SK-N-SH (cell line): ENCODE measurements at regions not wholly inside any gene's neighbourhood (a gene's known extent, or its start where the extent isn't known, plus 50 kb on each side); places are given as distances from the start of the nearest gene placed in this dataset.

Experiments used
- CTCF ChIA-PET: fragments of 300-600, 350-600 bp; formaldehyde crosslinking; extraction: SDS; loops from one replicate; lab custom pipeline; 2021; lab: Yijun Ruan, JAX
- POLR2A ChIA-PET: fragments of 350-600 bp; sonication (Branson Sonifier 250); formaldehyde crosslinking; extraction: SDS; loops from one replicate; lab custom pipeline; 2020; ENCODE audit warnings: antibody characterized with exemption, inconsistent platforms; lab: Yijun Ruan, JAX
- DNase-seq: peaks from one replicate; pipeline ENCODE4 v3.0.0; 2012
- H2AFZ ChIP-seq: fragments of 200-600 bp; sonication (generic); 2 replicates; pipeline ENCODE4 v1.8.1; 2016; ENCODE audit warnings: antibody characterized with exemption, mild to moderate bottlenecking, low read depth
- H3F3A ChIP-seq: fragments of 200-600 bp; sonication (generic); replicated peaks from 2 replicates; pipeline ENCODE3; 2016; ENCODE audit warnings: antibody characterized with exemption, mild to moderate bottlenecking; ENCODE audit not compliant: insufficient read depth
- H3K27ac ChIP-seq, 2 experiments: fragments of 200-500 bp in 1 of 2; fragments of 200-600 bp in 1 of 2; sonication (Bioruptor generic) in 1 of 2; sonication (generic), shearing (Covaris generic) in 1 of 2; 2 replicates each; pipeline versions ENCODE4 v1.5.1 to v1.6.1; 2014 to 2016; ENCODE audit warnings: low read depth in 2 of 2, inconsistent platforms in 1 of 2, low read length in 1 of 2, mild to moderate bottlenecking in 1 of 2, mixed read lengths in 1 of 2
- H3K27me3 ChIP-seq: fragments of 200-600 bp; sonication (generic), shearing (Covaris generic); 2 replicates; pipeline ENCODE4 v1.6.1; 2016; ENCODE audit warnings: mixed run types; ENCODE audit not compliant: insufficient read depth
- H3K36me3 ChIP-seq, 2 experiments: fragments of 200-500 bp in 1 of 2; fragments of 200-600 bp in 1 of 2; sonication (Bioruptor generic) in 1 of 2; sonication (generic) in 1 of 2; replicated peaks in 1 of 2; 2 replicates each; pipeline versions ENCODE3 to v1.5.1; 2014 to 2016; ENCODE audit warnings: low read length in 1 of 2, mild to moderate bottlenecking in 1 of 2; ENCODE audit not compliant: insufficient read depth in 2 of 2, control insufficient read depth in 1 of 2
- H3K4me1 ChIP-seq, 2 experiments: fragments of 200-500 bp in 1 of 2; fragments of 200-600 bp in 1 of 2; sonication (Bioruptor generic) in 1 of 2; sonication (generic), shearing (Covaris generic) in 1 of 2; 2 replicates each; pipeline versions ENCODE4 v1.5.1 to v1.6.1; 2014 to 2016; ENCODE audit warnings: low read depth in 1 of 2, low read length in 1 of 2, mixed run types in 1 of 2; ENCODE audit not compliant: insufficient read depth in 2 of 2, control insufficient read depth in 1 of 2
- H3K4me2 ChIP-seq: fragments of 200-600 bp; sonication (generic), shearing (Covaris generic); 2 replicates; pipeline ENCODE4 v1.6.1; 2017; ENCODE audit warnings: mixed run types
- H3K4me3 ChIP-seq, 2 experiments: fragments of 200-500 bp in 1 of 2; fragments of 200-600 bp in 1 of 2; sonication (Bioruptor generic) in 1 of 2; sonication (generic), shearing (Covaris generic) in 1 of 2; 2 replicates each; pipeline versions ENCODE4 v1.5.1 to v1.8.1; 2014 to 2016; ENCODE audit warnings: low read depth in 2 of 2, inconsistent platforms in 1 of 2, low read length in 1 of 2, mild to moderate bottlenecking in 1 of 2, mixed read lengths in 1 of 2, moderate library complexity in 1 of 2
- H3K79me2 ChIP-seq: fragments of 200-600 bp; sonication (generic); 2 replicates; pipeline ENCODE4 v1.8.1; 2017; ENCODE audit warnings: mild to moderate bottlenecking; ENCODE audit not compliant: insufficient read depth
- H3K9ac ChIP-seq: fragments of 200-600 bp; sonication (generic); 2 replicates; pipeline ENCODE4 v1.6.1; 2017; ENCODE audit warnings: mixed run types
- H3K9me2 ChIP-seq: fragments of 200-600 bp; sonication (generic); 2 replicates; pipeline ENCODE4 v1.6.1; 2017; ENCODE audit warnings: mixed run types
- H3K9me3 ChIP-seq: fragments of 200-600 bp; sonication (generic); 2 replicates; pipeline ENCODE4 v1.6.1; 2017; ENCODE audit warnings: mixed run types, mild to moderate bottlenecking, moderate library complexity
- H4K20me1 ChIP-seq: fragments of 200-600 bp; sonication (generic); 2 replicates; pipeline ENCODE4 v1.6.1; 2017; ENCODE audit warnings: mild to moderate bottlenecking, mixed run types; ENCODE audit not compliant: insufficient read depth
- CHD2 ChIP-seq: fragments of 150-350 bp; IDR thresholded peaks from 2 replicates; pipeline ENCODE4 v1.6.1; 2018; ENCODE audit warnings: low read length; ENCODE audit not compliant: partially characterized antibody
- ELF1 ChIP-seq: IDR thresholded peaks from 2 replicates; pipeline ENCODE4 v1.4.0; 2012
- EZH2phosphoT487 ChIP-seq: fragments of 200-600 bp; sonication (generic); IDR thresholded peaks from 2 replicates; pipeline ENCODE4 v1.6.1; 2017; ENCODE audit warnings: low read depth, mixed run types, mild to moderate bottlenecking, antibody characterized with exemption, moderate library complexity, borderline replicate concordance
- FOSL2 ChIP-seq: IDR thresholded peaks from 2 replicates; pipeline ENCODE4 v1.4.0; 2012; ENCODE audit warnings: low read depth, mild to moderate bottlenecking, moderate library complexity, borderline replicate concordance
- GABPA ChIP-seq: IDR thresholded peaks from 2 replicates; pipeline ENCODE4 v1.4.0; 2012; ENCODE audit warnings: low read depth, mild to moderate bottlenecking
- JUND ChIP-seq: IDR thresholded peaks from 2 replicates; pipeline ENCODE4 v1.4.0; 2012
- MEF2A ChIP-seq: IDR thresholded peaks from 2 replicates; pipeline ENCODE4 v1.4.0; 2012; ENCODE audit warnings: low read depth, borderline replicate concordance
- MXI1 ChIP-seq: IDR thresholded peaks from 2 replicates; pipeline ENCODE4 v1.6.1; 2012; ENCODE audit warnings: mild to moderate bottlenecking, low read depth, low read length, improper control_type of control experiment
- NFIC ChIP-seq: IDR thresholded peaks from 2 replicates; pipeline ENCODE4 v1.4.0; 2012; ENCODE audit warnings: borderline replicate concordance
- NRF1 ChIP-seq: IDR thresholded peaks from 2 replicates; pipeline ENCODE4 v1.6.1; 2012; ENCODE audit warnings: low read depth, mild to moderate bottlenecking, low read length
- POLR2AphosphoS5 ChIP-seq: IDR thresholded peaks from 2 replicates; pipeline ENCODE4 v1.6.1; 2012; ENCODE audit warnings: low read depth, low read length
- RFX5 ChIP-seq: IDR thresholded peaks from 2 replicates; pipeline ENCODE4 v1.6.1; 2012; ENCODE audit warnings: mild to moderate bottlenecking, improper control_type of control experiment, low read length
- SIN3A ChIP-seq: IDR thresholded peaks from 2 replicates; pipeline ENCODE4 v1.6.1; 2012; ENCODE audit warnings: low read depth, mild to moderate bottlenecking, low read length, moderate library complexity, borderline replicate concordance
- SMC3 ChIP-seq: IDR thresholded peaks from 2 replicates; pipeline ENCODE4 v1.6.1; 2012; ENCODE audit warnings: low read depth, low read length, improper control_type of control experiment
- TCF12 ChIP-seq: IDR thresholded peaks from 2 replicates; pipeline ENCODE4 v1.4.0; 2012
- YY1 ChIP-seq: IDR thresholded peaks from 2 replicates; pipeline ENCODE4 v1.4.0; 2012; ENCODE audit warnings: low read depth, mild to moderate bottlenecking
- WGBS: methylation state at CpG from one replicate; pipeline ENCODE4 v1.1.6; 2017; ENCODE audit warnings: low lambda C conversion rate; 5-methylcytosine and 5-hydroxymethylcytosine counted together
- TF ChIP-seq, protein P1 (sequence below): IDR thresholded peaks from 2 replicates; pipeline ENCODE4; 2012
- TF ChIP-seq, protein P2 (sequence below): IDR thresholded peaks from 2 replicates; pipeline ENCODE4 v1.4.0; 2012; ENCODE audit warnings: low read depth
- TF ChIP-seq, protein P3 (sequence below): IDR thresholded peaks from 2 replicates; pipeline ENCODE4 v1.4.0; 2012; ENCODE audit warnings: low read depth, borderline replicate concordance
- TF ChIP-seq, protein P4 (sequence below): fragments of 150-350 bp; IDR thresholded peaks from 2 replicates; pipeline ENCODE4 v1.6.1; 2017; ENCODE audit warnings: antibody characterized with exemption, low read length, low read depth, borderline replicate concordance
- TF ChIP-seq, protein P5 (sequence below): IDR thresholded peaks from 2 replicates; pipeline ENCODE4 v1.6.1; 2012; ENCODE audit warnings: mild to moderate bottlenecking, low read depth, low read length, moderate library complexity

DNA sequence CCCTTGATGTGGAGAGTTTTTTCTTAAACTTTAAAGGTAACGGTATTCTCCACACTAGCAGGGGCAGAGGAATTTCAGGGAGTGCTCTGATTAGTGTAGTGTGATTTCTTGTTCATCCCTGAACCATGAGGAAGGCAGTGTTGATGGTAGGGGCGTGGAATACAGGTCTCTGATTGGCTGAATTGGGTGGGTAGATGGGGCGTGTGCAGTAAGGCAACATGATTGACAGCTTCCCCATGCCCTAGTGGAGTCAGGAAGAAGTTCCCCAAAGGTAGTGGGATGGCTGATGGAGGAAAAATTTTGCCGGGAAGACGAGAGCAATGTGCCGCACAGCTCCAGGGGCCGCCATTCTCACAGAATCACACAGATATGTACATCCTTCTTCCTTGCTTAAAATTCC is 97.4 kb upstream of the SALL4 start:
- Histone ChIP-seq H3K27me3 (no peaks in the 10 kb centered on the region), H4K20me1 (no peaks in the 10 kb centered on the region), H2AFZ (no peak overlapping the region), H3K9me2 (no peaks in the 10 kb centered on the region), H3K4me3 (no peak overlapping the region), H3K4me1 (no peaks in the 10 kb centered on the region), H3K27ac (no peak overlapping the region), H3K9ac (no peak overlapping the region), H3F3A (no peaks in the 10 kb centered on the region), H3K4me2 (no peak overlapping the region), H3K79me2 (no peaks in the 10 kb centered on the region), H3K9me3 (no peaks in the 10 kb centered on the region), H3K36me3 (no peaks in the 10 kb centered on the region)
- CTCF ChIA-PET, result no interaction called here
- 94% methylated on average over 7 of the region's 7 CpGs for WGBS
- no peak for TF ChIP-seq YY1
- no peak for TF ChIP-seq MXI1
- TF ChIP-seq, protein P1, sequence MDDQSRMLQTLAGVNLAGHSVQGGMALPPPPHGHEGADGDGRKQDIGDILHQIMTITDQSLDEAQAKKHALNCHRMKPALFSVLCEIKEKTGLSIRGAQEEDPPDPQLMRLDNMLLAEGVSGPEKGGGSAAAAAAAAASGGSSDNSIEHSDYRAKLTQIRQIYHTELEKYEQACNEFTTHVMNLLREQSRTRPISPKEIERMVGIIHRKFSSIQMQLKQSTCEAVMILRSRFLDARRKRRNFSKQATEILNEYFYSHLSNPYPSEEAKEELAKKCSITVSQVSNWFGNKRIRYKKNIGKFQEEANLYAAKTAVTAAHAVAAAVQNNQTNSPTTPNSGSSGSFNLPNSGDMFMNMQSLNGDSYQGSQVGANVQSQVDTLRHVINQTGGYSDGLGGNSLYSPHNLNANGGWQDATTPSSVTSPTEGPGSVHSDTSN, result no peak
- no peak for TF ChIP-seq RFX5
- TF ChIP-seq POLR2AphosphoS5, result no peak
- no peak for TF ChIP-seq JUND
- TF ChIP-seq NRF1, result no peak
- no peak for TF ChIP-seq GABPA
- no peak for TF ChIP-seq NFIC
- TF ChIP-seq, protein P2, sequence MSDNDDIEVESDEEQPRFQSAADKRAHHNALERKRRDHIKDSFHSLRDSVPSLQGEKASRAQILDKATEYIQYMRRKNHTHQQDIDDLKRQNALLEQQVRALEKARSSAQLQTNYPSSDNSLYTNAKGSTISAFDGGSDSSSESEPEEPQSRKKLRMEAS, result no peak
- POLR2A ChIA-PET, result no interaction called here
- no peak for DNase-seq

DNA sequence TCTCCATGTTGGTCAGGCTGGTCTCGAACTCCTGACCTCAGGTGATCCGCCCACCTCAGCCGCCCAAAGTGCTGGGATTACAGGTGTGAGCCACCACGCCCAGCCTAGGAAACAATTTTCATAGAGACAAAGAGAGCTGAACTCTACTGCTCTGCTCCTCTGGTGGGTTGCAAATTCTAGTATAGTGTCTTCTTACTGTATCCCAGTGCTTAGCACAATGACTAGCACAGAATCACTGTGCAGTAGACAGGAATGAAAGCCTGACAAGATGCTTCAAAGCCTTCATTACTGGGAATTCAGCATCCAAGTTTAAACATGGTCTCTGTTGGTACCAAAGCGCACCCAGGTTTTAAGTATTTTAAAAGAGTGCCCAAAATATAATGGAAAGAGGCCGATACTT is 96.5 kb upstream of the SALL4 start:
- ChIA-PET CTCF (no interaction called here), POLR2A (no interaction called here)
- Histone ChIP-seq H3K27ac (no peak overlapping the region), H2AFZ (no peak overlapping the region), H3K9me2 (no peaks in the 10 kb centered on the region), H3K9me3 (no peaks in the 10 kb centered on the region), H3K4me1 (no peaks in the 10 kb centered on the region), H3K27me3 (no peaks in the 10 kb centered on the region), H3K36me3 (no peaks in the 10 kb centered on the region), H4K20me1 (no peaks in the 10 kb centered on the region), H3K4me2 (no peak overlapping the region), H3K4me3 (no peak overlapping the region), H3K79me2 (no peaks in the 10 kb centered on the region), H3F3A (no peaks in the 10 kb centered on the region), H3K9ac (no peak overlapping the region)
- TF ChIP-seq SMC3, result no peak
- no peak for TF ChIP-seq ELF1
- no peak for TF ChIP-seq POLR2AphosphoS5
- TF ChIP-seq MEF2A, result no peak
- TF ChIP-seq NRF1, result no peak
- TF ChIP-seq NFIC, result no peak
- TF ChIP-seq, protein P3, sequence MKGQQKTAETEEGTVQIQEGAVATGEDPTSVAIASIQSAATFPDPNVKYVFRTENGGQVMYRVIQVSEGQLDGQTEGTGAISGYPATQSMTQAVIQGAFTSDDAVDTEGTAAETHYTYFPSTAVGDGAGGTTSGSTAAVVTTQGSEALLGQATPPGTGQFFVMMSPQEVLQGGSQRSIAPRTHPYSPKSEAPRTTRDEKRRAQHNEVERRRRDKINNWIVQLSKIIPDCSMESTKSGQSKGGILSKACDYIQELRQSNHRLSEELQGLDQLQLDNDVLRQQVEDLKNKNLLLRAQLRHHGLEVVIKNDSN, result no peak
- no peak for TF ChIP-seq EZH2phosphoT487
- no peak for TF ChIP-seq FOSL2
- TF ChIP-seq CHD2, result no peak
- no peak for TF ChIP-seq SIN3A
- no peak for TF ChIP-seq YY1
- TF ChIP-seq, protein P4, sequence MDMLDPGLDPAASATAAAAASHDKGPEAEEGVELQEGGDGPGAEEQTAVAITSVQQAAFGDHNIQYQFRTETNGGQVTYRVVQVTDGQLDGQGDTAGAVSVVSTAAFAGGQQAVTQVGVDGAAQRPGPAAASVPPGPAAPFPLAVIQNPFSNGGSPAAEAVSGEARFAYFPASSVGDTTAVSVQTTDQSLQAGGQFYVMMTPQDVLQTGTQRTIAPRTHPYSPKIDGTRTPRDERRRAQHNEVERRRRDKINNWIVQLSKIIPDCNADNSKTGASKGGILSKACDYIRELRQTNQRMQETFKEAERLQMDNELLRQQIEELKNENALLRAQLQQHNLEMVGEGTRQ, result no peak
- TF ChIP-seq TCF12, result no peak
- TF ChIP-seq, protein P5, sequence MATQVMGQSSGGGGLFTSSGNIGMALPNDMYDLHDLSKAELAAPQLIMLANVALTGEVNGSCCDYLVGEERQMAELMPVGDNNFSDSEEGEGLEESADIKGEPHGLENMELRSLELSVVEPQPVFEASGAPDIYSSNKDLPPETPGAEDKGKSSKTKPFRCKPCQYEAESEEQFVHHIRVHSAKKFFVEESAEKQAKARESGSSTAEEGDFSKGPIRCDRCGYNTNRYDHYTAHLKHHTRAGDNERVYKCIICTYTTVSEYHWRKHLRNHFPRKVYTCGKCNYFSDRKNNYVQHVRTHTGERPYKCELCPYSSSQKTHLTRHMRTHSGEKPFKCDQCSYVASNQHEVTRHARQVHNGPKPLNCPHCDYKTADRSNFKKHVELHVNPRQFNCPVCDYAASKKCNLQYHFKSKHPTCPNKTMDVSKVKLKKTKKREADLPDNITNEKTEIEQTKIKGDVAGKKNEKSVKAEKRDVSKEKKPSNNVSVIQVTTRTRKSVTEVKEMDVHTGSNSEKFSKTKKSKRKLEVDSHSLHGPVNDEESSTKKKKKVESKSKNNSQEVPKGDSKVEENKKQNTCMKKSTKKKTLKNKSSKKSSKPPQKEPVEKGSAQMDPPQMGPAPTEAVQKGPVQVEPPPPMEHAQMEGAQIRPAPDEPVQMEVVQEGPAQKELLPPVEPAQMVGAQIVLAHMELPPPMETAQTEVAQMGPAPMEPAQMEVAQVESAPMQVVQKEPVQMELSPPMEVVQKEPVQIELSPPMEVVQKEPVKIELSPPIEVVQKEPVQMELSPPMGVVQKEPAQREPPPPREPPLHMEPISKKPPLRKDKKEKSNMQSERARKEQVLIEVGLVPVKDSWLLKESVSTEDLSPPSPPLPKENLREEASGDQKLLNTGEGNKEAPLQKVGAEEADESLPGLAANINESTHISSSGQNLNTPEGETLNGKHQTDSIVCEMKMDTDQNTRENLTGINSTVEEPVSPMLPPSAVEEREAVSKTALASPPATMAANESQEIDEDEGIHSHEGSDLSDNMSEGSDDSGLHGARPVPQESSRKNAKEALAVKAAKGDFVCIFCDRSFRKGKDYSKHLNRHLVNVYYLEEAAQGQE, result no peak
- no peak for TF ChIP-seq JUND
- no peak for DNase-seq
- WGBS, result 79% methylated on average over 4 of the region's 6 CpGs
